C4-2B (cell line): ENCODE measurements at regions not wholly inside any gene's neighbourhood (a gene's known extent, or its start where the extent isn't known, plus 50 kb on each side); places are given as distances from the start of the nearest gene placed in this dataset.
"Not testable (repeated sequence)": the region's sequence is repeated elsewhere in the genome, so short reads cannot be mapped to it uniquely, and the experiment has no call there.

Experiments
- H3K27ac ChIP-seq: fragments of 450-650 bp; 2 replicates; pipeline ENCODE4 v1.5.1; 2017
- ZFX ChIP-seq: fragments of 450-650 bp; IDR thresholded peaks from 2 replicates; pipeline ENCODE4 v1.6.1; 2017
- TF ChIP-seq, protein P1 (sequence below): fragments of 450-650 bp; conservative IDR thresholded peaks from 2 replicates; pipeline ENCODE4 v1.5.1; 2017; ENCODE audit warnings: mild to moderate bottlenecking

DNA sequence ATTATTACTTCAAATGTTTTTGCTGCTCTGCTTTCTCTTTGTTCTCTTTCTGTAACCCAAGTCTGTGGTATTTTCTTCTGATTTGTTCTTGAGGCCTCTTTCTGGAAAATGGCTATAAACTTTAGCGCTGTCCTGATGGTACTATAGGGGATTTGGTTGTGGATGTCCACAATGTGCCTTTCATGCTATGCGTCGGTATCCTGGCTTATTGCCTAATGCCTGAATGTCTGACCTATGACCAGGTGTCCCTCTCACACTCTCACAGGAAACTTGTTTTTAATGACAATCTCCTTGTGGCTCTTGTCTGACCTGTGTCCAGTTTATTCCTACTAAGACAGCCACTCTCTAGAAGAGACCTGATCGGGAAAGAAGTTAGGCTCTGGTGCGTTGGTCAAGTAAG lies 222.4 kb upstream of the NR3C2 start:
- no peak overlapping the region for H3K27ac ChIP-seq
- TF ChIP-seq, protein P1, sequence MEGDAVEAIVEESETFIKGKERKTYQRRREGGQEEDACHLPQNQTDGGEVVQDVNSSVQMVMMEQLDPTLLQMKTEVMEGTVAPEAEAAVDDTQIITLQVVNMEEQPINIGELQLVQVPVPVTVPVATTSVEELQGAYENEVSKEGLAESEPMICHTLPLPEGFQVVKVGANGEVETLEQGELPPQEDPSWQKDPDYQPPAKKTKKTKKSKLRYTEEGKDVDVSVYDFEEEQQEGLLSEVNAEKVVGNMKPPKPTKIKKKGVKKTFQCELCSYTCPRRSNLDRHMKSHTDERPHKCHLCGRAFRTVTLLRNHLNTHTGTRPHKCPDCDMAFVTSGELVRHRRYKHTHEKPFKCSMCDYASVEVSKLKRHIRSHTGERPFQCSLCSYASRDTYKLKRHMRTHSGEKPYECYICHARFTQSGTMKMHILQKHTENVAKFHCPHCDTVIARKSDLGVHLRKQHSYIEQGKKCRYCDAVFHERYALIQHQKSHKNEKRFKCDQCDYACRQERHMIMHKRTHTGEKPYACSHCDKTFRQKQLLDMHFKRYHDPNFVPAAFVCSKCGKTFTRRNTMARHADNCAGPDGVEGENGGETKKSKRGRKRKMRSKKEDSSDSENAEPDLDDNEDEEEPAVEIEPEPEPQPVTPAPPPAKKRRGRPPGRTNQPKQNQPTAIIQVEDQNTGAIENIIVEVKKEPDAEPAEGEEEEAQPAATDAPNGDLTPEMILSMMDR = no peak
- TF ChIP-seq ZFX = no peak

DNA sequence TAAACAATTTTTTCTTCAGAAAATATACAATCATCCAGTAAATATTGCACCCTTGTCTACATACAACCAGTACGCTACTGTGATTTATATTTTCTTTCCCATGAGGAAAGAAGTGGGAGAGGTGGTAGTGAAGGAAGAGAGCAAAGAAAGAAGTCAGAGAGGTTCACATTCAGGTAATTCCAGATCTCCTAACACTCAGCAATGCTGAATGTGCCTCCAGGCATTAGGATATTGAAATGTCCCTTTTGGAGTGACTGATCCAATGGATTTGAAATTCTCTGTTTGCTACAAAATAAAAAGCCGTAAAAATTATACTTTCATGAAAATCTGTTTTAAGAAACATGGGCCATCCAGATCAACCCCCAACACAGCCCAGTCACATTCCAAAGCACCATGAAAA lies 211.9 kb upstream of the NR3C2 start:
- TF ChIP-seq, protein P1 = no peak
- no peak for TF ChIP-seq ZFX
- H3K27ac ChIP-seq = no peak overlapping the region

DNA sequence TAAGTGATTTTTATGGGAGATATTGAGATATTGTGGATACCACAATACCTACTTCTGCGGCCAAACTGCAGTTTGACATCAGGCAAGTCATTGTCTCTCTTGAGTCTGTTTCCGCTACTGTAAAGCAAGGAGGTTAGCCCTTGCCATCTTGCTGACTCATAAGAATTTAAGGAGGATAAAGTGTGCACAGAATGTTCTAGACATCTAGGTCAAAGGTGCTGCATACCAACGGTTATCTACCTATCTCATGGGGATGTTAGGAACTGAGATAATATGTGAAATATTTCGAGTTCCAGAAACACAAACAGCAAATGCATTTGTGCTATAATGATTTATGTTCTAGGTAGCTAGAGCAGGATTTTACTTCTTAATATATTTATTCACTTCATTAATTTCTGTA lies 211.5 kb upstream of the NR3C2 start:
- H3K27ac ChIP-seq = no peak overlapping the region
- TF ChIP-seq, protein P1 = no peak
- TF ChIP-seq ZFX = no peak

DNA sequence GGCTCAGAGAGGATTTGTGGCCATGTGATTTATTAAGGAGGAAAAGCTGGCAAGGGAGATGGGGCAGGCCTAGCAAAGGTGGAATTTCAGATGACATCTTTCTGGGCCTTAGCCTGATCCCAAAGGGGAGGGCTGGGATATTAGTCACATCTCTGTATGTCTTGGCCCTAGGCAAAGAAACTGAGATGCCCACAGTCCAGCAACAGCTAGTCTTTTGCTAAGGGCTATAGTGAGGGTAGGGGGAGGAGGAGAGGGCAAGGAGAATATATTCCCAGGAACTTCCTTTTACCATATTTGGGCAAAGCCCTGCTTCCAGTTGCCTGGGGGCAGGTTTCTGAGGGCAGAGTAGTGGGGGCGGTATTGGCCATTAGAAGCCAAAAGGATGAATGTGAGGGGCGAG lies 209.8 kb upstream of the NR3C2 start:
- TF ChIP-seq, protein P1 = no peak
- TF ChIP-seq ZFX = no peak
- H3K27ac ChIP-seq = no peak overlapping the region

DNA sequence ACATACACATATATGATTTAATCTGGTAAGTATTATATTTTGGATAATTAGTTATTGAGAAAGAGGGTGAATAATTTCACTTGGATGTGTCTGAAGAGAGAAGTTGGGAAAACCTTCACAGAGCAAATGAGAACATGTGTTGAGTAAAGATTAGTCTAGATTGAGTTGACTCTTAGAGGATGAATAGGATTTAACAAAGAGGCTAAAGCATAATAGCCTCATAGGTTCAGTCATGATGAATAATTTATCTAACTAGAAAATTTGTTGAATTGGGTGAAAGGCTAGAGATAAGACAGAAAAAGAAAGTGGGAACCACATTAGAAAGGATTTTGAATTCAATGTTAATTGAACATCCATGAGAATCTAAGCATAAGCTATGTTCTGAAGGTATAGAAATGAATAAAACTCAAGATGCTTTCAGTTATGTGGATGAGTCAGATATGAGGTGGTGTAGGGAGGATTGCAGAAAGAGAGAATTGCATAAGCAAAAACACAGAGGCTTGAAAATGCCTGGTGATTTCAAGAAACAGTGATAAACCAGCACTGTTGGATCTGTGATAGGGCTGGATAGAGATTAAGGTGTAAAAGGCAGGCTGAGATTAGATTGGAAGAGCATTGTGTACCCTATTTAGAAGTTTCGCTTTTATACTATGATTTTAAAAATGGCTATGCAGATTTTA lies 207.6 kb upstream of the NR3C2 start:
- H3K27ac ChIP-seq = no peak overlapping the region
- TF ChIP-seq ZFX = no peak
- TF ChIP-seq, protein P1 = no peak

DNA sequence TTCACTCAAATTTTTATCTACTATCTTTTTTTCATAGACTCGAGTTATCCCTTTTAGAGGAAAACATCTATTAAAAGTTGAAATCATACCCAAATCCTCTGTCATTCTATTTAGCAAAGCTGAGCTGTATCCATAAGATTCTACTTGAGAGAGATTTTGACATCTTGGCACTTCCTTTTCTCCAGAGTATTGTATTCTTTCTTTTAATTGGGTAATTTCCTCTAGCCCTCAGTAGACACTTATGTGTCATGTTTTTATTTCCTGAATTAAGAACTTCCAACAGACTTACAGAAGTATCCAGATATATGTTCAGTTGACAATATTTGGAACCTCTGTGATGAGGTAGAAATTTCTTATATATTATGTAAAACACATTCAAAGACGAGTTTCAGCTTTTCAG lies 201.6 kb upstream of the NR3C2 start:
- no peak overlapping the region for H3K27ac ChIP-seq
- TF ChIP-seq, protein P1 = no peak
- TF ChIP-seq ZFX = no peak

DNA sequence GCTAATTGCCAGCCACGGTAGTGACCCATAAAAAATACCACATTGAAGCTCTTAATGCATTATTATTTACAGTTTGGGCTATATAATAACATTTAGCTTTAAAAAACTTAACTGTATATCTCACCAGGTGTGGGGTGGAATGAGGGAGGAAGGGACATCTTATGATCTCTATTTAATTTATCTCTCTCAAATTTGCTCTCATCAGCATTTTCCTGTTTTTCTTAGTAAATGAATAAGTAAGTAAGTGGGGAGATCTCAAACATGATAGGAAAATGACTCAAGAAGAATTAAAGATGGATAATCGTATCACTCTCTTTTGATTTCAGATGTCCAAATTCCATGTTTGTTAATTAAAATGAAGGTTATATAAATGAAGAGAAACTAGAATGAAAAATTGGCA lies 200.7 kb upstream of the NR3C2 start:
- TF ChIP-seq, protein P1 = no peak
- no peak for TF ChIP-seq ZFX

DNA sequence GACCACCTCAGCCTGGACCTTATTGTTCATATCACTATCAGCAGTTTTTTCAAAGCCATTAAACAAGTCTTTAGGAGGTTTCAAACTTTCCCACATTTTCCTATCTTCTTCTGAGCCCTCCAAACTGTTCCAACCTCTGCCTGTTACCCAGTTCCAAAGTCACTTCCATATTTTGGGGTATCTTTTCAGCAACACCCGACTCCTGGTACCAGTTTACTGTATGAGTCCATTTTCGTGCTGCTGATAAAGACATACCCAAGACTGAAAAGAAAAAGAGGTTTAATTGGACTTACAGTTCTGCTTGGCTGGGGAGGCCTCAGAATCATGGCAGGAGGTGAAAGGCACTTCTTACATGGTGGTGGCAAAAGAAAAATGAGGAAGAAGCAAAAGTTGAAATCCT lies 195.9 kb upstream of the NR3C2 start:
- H3K27ac ChIP-seq = not testable (repeated sequence)

More for the DNA sequence above, 200.7 kb upstream of the NR3C2 start:
- H3K27ac ChIP-seq = no peak overlapping the region

DNA sequence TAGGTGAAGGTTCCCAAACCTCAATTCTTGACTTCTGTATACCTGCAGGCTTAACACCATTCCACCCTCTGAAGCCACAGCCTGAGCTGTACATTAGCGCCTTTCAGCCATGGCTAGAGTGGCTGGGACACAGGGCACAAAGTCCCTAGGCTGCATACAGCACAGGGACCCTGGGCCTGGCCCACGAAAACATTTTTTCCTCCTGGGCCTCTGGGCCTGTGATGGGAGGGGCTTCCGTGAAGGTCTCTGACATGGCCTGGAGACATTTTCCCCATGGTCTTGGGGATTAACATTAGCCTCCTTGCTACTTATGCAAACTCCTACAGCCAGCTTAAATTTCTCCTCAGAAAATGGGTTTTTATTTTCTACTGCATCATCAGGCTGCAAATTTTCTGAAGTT lies 195.2 kb upstream of the NR3C2 start:
- H3K27ac ChIP-seq = not testable (repeated sequence)
